MM.1S (cell line): ENCODE measurements at regions not wholly inside any gene's neighbourhood (a gene's known extent, or its start where the extent isn't known, plus 50 kb on each side); places are given as distances from the start of the nearest gene placed in this dataset.

Experiments used
- DNase-seq: peaks from one replicate; pipeline ENCODE4 v3.0.0-alpha.2; 2015
- H2AFZ ChIP-seq: fragments of 300-600 bp; sonication (generic); 2 replicates; pipeline ENCODE4 v1.6.0; 2016; ENCODE audit warnings: antibody characterized with exemption, low read length
- H3F3A ChIP-seq: fragments of 300-600 bp; sonication (generic); 2 replicates; pipeline ENCODE4 v1.6.1; 2016; ENCODE audit warnings: mild to moderate bottlenecking, antibody characterized with exemption, low read length, moderate library complexity, mixed read lengths; ENCODE audit not compliant: insufficient read depth
- H3K27ac ChIP-seq: fragments of 300-600 bp; sonication (generic); 2 replicates; pipeline ENCODE4 v1.5.1; 2016; ENCODE audit warnings: mild to moderate bottlenecking, low read length
- H3K27me3 ChIP-seq: fragments of 300-600 bp; sonication (generic); replicated peaks from 2 replicates; pipeline ENCODE4 v1.6.0; 2016; ENCODE audit warnings: low read length; ENCODE audit not compliant: insufficient read depth
- H3K36me3 ChIP-seq: fragments of 300-600 bp; sonication (generic); replicated peaks from 2 replicates; pipeline ENCODE4 v1.6.1; 2016; ENCODE audit warnings: mild to moderate bottlenecking, low read length, mixed read lengths; ENCODE audit not compliant: insufficient read depth
- H3K4me1 ChIP-seq: fragments of 300-600 bp; sonication (generic); 2 replicates; pipeline ENCODE4 v1.6.1; 2016; ENCODE audit warnings: low read length, mixed read lengths
- H3K4me2 ChIP-seq: fragments of 300-600 bp; sonication (generic); 2 replicates; pipeline ENCODE4 v1.6.0; 2016; ENCODE audit warnings: low read depth, low read length
- H3K4me3 ChIP-seq: fragments of 300-600 bp; sonication (generic); 2 replicates; pipeline ENCODE4 v1.5.1; 2016; ENCODE audit warnings: low read length, mixed read lengths
- H3K79me2 ChIP-seq: fragments of 300-600 bp; sonication (generic); 2 replicates; pipeline ENCODE4 v1.6.1; 2016; ENCODE audit warnings: mixed run types, low read length, mixed read lengths
- H3K9ac ChIP-seq: fragments of 300-600 bp; sonication (generic); 2 replicates; pipeline ENCODE4 v1.6.1; 2016; ENCODE audit warnings: low read length, mixed read lengths
- H3K9me2 ChIP-seq: fragments of 300-600 bp; sonication (generic); replicated peaks from 2 replicates; pipeline ENCODE4 v1.6.1; 2016; ENCODE audit warnings: mild to moderate bottlenecking, low read length, mixed read lengths; ENCODE audit not compliant: insufficient read depth
- H3K9me3 ChIP-seq: fragments of 300-600 bp; sonication (generic); replicated peaks from 2 replicates; pipeline ENCODE4 v1.6.1; 2016; ENCODE audit warnings: mild to moderate bottlenecking, low read length, mixed read lengths; ENCODE audit not compliant: insufficient read depth
- H4K20me1 ChIP-seq: fragments of 300-600 bp; sonication (generic); 2 replicates; pipeline ENCODE4 v1.6.1; 2016; ENCODE audit warnings: mild to moderate bottlenecking, low read length, moderate library complexity, mixed read lengths; ENCODE audit not compliant: insufficient read depth
- CTCF ChIP-seq: fragments of 300-600 bp; sonication (generic); IDR thresholded peaks from 2 replicates; pipeline ENCODE4 v1.5.1; 2016; ENCODE audit warnings: antibody characterized with exemption, low read length, mixed read lengths
- EZH2 ChIP-seq: fragments of 300-600 bp; sonication (generic); optimal IDR thresholded peaks from 2 replicates; pipeline ENCODE3; 2017; ENCODE audit warnings: low read depth, mild to moderate bottlenecking, antibody characterized with exemption, low read length, mixed read lengths
- EZH2phosphoT487 ChIP-seq: fragments of 300-600 bp; sonication (generic); IDR thresholded peaks from 2 replicates; pipeline ENCODE4 v1.6.1; 2018; ENCODE audit warnings: antibody characterized with exemption, low read length

- no peak overlapping the region for H3K9ac ChIP-seq
- TF ChIP-seq EZH2 (no peak), EZH2phosphoT487 (no peak), CTCF (no peak)
- no peaks in the 10 kb centered on the region for H3K27me3 ChIP-seq
- DNase-seq: no peak
- H3K4me1 ChIP-seq: no peaks in the 10 kb centered on the region
- H3K36me3 ChIP-seq: no peaks in the 10 kb centered on the region
- H3K9me3 ChIP-seq: no peaks in the 10 kb centered on the region
- H4K20me1 ChIP-seq: no peaks in the 10 kb centered on the region
- H3K4me3 ChIP-seq: no peak overlapping the region
- H3K79me2 ChIP-seq: no peaks in the 10 kb centered on the region
- no peak overlapping the region for H3K27ac ChIP-seq
- H3K4me2 ChIP-seq: no peak overlapping the region
- H2AFZ ChIP-seq: no peak overlapping the region
- no peaks in the 10 kb centered on the region for H3F3A ChIP-seq
- H3K9me2 ChIP-seq: no peaks in the 10 kb centered on the region
Measured at GRCh38 chr3:95926904-95927501, 887.4 kb upstream of the EPHA6 start.

GRCh38 chr3:95934181-95934580, 880.2 kb upstream of the EPHA6 start:
- Histone ChIP-seq H3K9me2 (no peaks in the 10 kb centered on the region), H3K9ac (no peak overlapping the region), H3K4me3 (no peak overlapping the region), H3K9me3 (no peaks in the 10 kb centered on the region), H3K79me2 (no peaks in the 10 kb centered on the region), H4K20me1 (no peaks in the 10 kb centered on the region), H3F3A (no peaks in the 10 kb centered on the region), H3K36me3 (no peaks in the 10 kb centered on the region), H3K27ac (no peak overlapping the region), H3K27me3 (no peaks in the 10 kb centered on the region), H3K4me1 (no peaks in the 10 kb centered on the region), H2AFZ (no peak overlapping the region), H3K4me2 (no peak overlapping the region)
- TF ChIP-seq EZH2phosphoT487: no peak
- TF ChIP-seq EZH2: no peak
- no peak for TF ChIP-seq CTCF
- no peak for DNase-seq

GRCh38 chr3:95939235-95939809, 875.1 kb upstream of the EPHA6 start:
- Histone ChIP-seq H3K9me3 (no peaks in the 10 kb centered on the region), H3K27me3 (no peaks in the 10 kb centered on the region), H4K20me1 (no peaks in the 10 kb centered on the region), H3K36me3 (no peaks in the 10 kb centered on the region), H2AFZ (no peak overlapping the region), H3K9me2 (no peaks in the 10 kb centered on the region), H3K79me2 (no peaks in the 10 kb centered on the region), H3K4me2 (no peak overlapping the region), H3K4me3 (no peak overlapping the region), H3F3A (no peaks in the 10 kb centered on the region), H3K4me1 (no peaks in the 10 kb centered on the region), H3K9ac (no peak overlapping the region), H3K27ac (no peak overlapping the region)
- TF ChIP-seq EZH2phosphoT487 (no peak), EZH2 (no peak), CTCF (no peak)
- DNase-seq: no peak
